HEK293 (cell line): ENCODE measurements at regions not wholly inside any gene's neighbourhood (a gene's known extent, or its start where the extent isn't known, plus 50 kb on each side); places are given as distances from the start of the nearest gene placed in this dataset.

Source experiments
- CTCF ChIA-PET: fragments of 350-600 bp; formaldehyde crosslinking; extraction: SDS; loops from one replicate; lab custom pipeline; 2021; ENCODE audit warnings: antibody characterized with exemption; lab: Yijun Ruan, JAX
- POLR2A ChIA-PET: fragments of 300-600 bp; formaldehyde crosslinking; extraction: SDS; loops from one replicate; lab custom pipeline; 2020; ENCODE audit warnings: antibody characterized with exemption, inconsistent platforms; lab: Yijun Ruan, JAX
- H3K27ac ChIP-seq: fragments of 200-500 bp; sonication (Bioruptor generic); 2 replicates; pipeline ENCODE4 v1.5.1; 2014; ENCODE audit warnings: low read depth, low read length, control low read depth, inconsistent platforms; ENCODE audit errors: extremely low read depth
- H3K36me3 ChIP-seq, 2 experiments: fragments of 200-500 bp in 1 of 2; sonication (Bioruptor generic) in 1 of 2; 1 replicate in 1 of 2; 2 replicates in 1 of 2; pipeline ENCODE4 v1.5.1; 2014 to 2017; ENCODE audit warnings: inconsistent platforms in 2 of 2, low read length in 2 of 2; ENCODE audit not compliant: control insufficient read depth in 2 of 2, insufficient read depth in 1 of 2
- H3K4me1 ChIP-seq: fragments of 200-500 bp; sonication (Bioruptor generic); 2 replicates; pipeline ENCODE4 v1.5.1; 2014; ENCODE audit warnings: mild to moderate bottlenecking, low read length, inconsistent platforms; ENCODE audit not compliant: control insufficient read depth, insufficient read depth
- H3K4me3 ChIP-seq: 2 replicates; pipeline ENCODE4 v1.5.1; 2011; ENCODE audit warnings: low read depth, mild to moderate bottlenecking, control low read depth, low read length, moderate library complexity
- H3K9me3 ChIP-seq: fragments of 200-500 bp; sonication (Bioruptor generic); 2 replicates; pipeline ENCODE4 v1.5.1; 2014; ENCODE audit warnings: low read depth, low read length, inconsistent platforms; ENCODE audit not compliant: control insufficient read depth, insufficient read depth
- KLF10 ChIP-seq: fragments of 450-650 bp; IDR thresholded peaks from 2 replicates; pipeline ENCODE4 v1.5.1; 2018; ENCODE audit warnings: missing biosample characterization, mild to moderate bottlenecking, missing genetic modification characterization
- OSR2 ChIP-seq: fragments of 450-650 bp; formaldehyde crosslinking; IDR thresholded peaks from 2 replicates; pipeline ENCODE4 v1.5.1; 2016; ENCODE audit warnings: missing biosample characterization, missing genetic modification characterization
- PRDM1 ChIP-seq: fragments of 450-650 bp; formaldehyde crosslinking; IDR thresholded peaks from 2 replicates; pipeline ENCODE4; 2016; ENCODE audit warnings: missing biosample characterization, missing genetic modification characterization
- SP3 ChIP-seq: fragments of 450-650 bp; formaldehyde crosslinking; IDR thresholded peaks from 2 replicates; pipeline ENCODE4 v1.5.1; 2016; ENCODE audit warnings: missing biosample characterization, missing genetic modification characterization
- ZFP3 ChIP-seq: fragments of 450-650 bp; formaldehyde crosslinking; IDR thresholded peaks from 2 replicates; pipeline ENCODE4 v1.5.1; 2016; ENCODE audit warnings: low read depth, missing biosample characterization, missing genetic modification characterization
- ZFP37 ChIP-seq: fragments of 450-650 bp; formaldehyde crosslinking; IDR thresholded peaks from 2 replicates; pipeline ENCODE4 v1.5.1; 2016; ENCODE audit warnings: missing biosample characterization, missing genetic modification characterization
- ZFP69B ChIP-seq: fragments of 450-650 bp; formaldehyde crosslinking; IDR thresholded peaks from 2 replicates; pipeline ENCODE4 v1.5.1; 2016; ENCODE audit warnings: missing biosample characterization, missing genetic modification characterization
- ZIC2 ChIP-seq: fragments of 450-650 bp; formaldehyde crosslinking; IDR thresholded peaks from 2 replicates; pipeline ENCODE4 v1.5.1; 2016; ENCODE audit warnings: missing biosample characterization, missing genetic modification characterization
- ZNF10 ChIP-seq: fragments of 450-650 bp; formaldehyde crosslinking; IDR thresholded peaks from 2 replicates; pipeline ENCODE4 v1.5.1; 2017; ENCODE audit warnings: missing biosample characterization, missing genetic modification characterization
- ZNF112 ChIP-seq: fragments of 450-650 bp; formaldehyde crosslinking; IDR thresholded peaks from 2 replicates; pipeline ENCODE4 v1.5.0; 2017; ENCODE audit warnings: missing biosample characterization, missing genetic modification characterization
- ZNF114 ChIP-seq: fragments of 450-650 bp; formaldehyde crosslinking; IDR thresholded peaks from 2 replicates; pipeline ENCODE4 v1.5.0; 2017; ENCODE audit warnings: missing biosample characterization, missing genetic modification characterization
- ZNF175 ChIP-seq: fragments of 450-650 bp; formaldehyde crosslinking; IDR thresholded peaks from 2 replicates; pipeline ENCODE4 v1.5.1; 2016; ENCODE audit warnings: missing biosample characterization, missing genetic modification characterization
- ZNF202 ChIP-seq: fragments of 450-650 bp; formaldehyde crosslinking; IDR thresholded peaks from 2 replicates; pipeline ENCODE4 v1.5.1; 2016; ENCODE audit warnings: missing biosample characterization, missing genetic modification characterization, borderline replicate concordance
- ZNF23 ChIP-seq: fragments of 450-650 bp; formaldehyde crosslinking; IDR thresholded peaks from 2 replicates; pipeline ENCODE4 v1.5.1; 2016; ENCODE audit warnings: missing biosample characterization, missing genetic modification characterization, borderline replicate concordance
- ZNF239 ChIP-seq: fragments of 450-650 bp; formaldehyde crosslinking; IDR thresholded peaks from 2 replicates; pipeline ENCODE4 v1.5.1; 2016; ENCODE audit warnings: missing biosample characterization, missing genetic modification characterization
- ZNF391 ChIP-seq: fragments of 450-650 bp; formaldehyde crosslinking; IDR thresholded peaks from 2 replicates; pipeline ENCODE4 v1.5.1; 2016; ENCODE audit warnings: low read depth, missing biosample characterization, missing genetic modification characterization, borderline replicate concordance
- ZNF529 ChIP-seq: fragments of 450-650 bp; formaldehyde crosslinking; IDR thresholded peaks from 2 replicates; pipeline ENCODE4 v1.5.1; 2017; ENCODE audit warnings: missing genetic modification characterization, missing biosample characterization; ENCODE audit not compliant: insufficient replicate concordance
- ZNF555 ChIP-seq: fragments of 450-650 bp; formaldehyde crosslinking; conservative IDR thresholded peaks from 2 replicates; pipeline ENCODE4 v1.5.1; 2017; ENCODE audit warnings: missing biosample characterization, mild to moderate bottlenecking, missing genetic modification characterization, inconsistent platforms
- ZNF571 ChIP-seq: fragments of 450-650 bp; formaldehyde crosslinking; IDR thresholded peaks from 2 replicates; pipeline ENCODE4 v1.5.0; 2017; ENCODE audit warnings: missing biosample characterization, missing genetic modification characterization
- ZNF670 ChIP-seq: fragments of 450-650 bp; formaldehyde crosslinking; IDR thresholded peaks from 2 replicates; pipeline ENCODE4 v1.5.1; 2016; ENCODE audit warnings: missing biosample characterization, missing genetic modification characterization, low read depth
- TF ChIP-seq, protein P1 (sequence below): fragments of 450-650 bp; formaldehyde crosslinking; IDR thresholded peaks from 2 replicates; pipeline ENCODE4 v1.5.1; 2016; ENCODE audit warnings: missing biosample characterization, missing genetic modification characterization, borderline replicate concordance
- TF ChIP-seq, protein P2 (sequence below): fragments of 450-650 bp; formaldehyde crosslinking; optimal IDR thresholded peaks from 2 replicates; pipeline ENCODE3; 2016; ENCODE audit warnings: missing biosample characterization, mild to moderate bottlenecking, missing genetic modification characterization
- TF ChIP-seq, protein P3 (sequence below): fragments of 450-650 bp; formaldehyde crosslinking; IDR thresholded peaks from 2 replicates; pipeline ENCODE4 v1.5.1; 2016; ENCODE audit warnings: missing biosample characterization, missing genetic modification characterization
- TF ChIP-seq, protein P4 (sequence below): fragments of 450-650 bp; formaldehyde crosslinking; IDR thresholded peaks from 2 replicates; pipeline ENCODE4 v1.5.1; 2017; ENCODE audit warnings: missing biosample characterization, missing genetic modification characterization

DNA sequence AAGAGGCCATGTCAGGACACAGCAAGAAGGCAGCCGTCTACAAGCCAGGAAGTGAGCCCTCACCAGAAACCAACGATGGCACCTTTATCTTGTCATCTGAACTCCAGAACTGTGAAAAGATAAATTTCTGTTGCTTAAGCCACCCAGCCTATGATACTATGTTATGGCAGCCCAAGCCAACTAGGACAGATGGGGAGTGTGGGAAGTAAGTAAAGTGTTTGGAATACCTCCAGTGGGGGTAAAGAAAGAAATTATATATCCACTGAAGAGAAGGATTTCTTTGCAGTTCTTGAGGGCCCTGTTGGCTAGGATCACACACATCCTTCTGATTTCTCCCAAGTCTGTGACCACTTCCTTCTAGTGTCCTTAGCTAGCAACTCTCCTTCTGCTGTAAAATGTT lies 384.4 kb downstream of the TNS3 start:
- CTCF ChIA-PET = no interaction called here
- H3K9me3 ChIP-seq = no peaks in the 10 kb centered on the region
- no peaks in the 10 kb centered on the region for H3K36me3 ChIP-seq
- no peak overlapping the region for H3K27ac ChIP-seq
- no peak overlapping the region for H3K4me3 ChIP-seq
- no peaks in the 10 kb centered on the region for H3K4me1 ChIP-seq
- no peak for TF ChIP-seq ZFP37 (tag by site-specific recombination)
- TF ChIP-seq ZNF670 (tag by site-specific recombination) = no peak
- TF ChIP-seq SP3 = no peak
- no peak for TF ChIP-seq ZNF23 (tag by site-specific recombination)
- no peak for TF ChIP-seq ZNF114
- TF ChIP-seq, protein P1, sequence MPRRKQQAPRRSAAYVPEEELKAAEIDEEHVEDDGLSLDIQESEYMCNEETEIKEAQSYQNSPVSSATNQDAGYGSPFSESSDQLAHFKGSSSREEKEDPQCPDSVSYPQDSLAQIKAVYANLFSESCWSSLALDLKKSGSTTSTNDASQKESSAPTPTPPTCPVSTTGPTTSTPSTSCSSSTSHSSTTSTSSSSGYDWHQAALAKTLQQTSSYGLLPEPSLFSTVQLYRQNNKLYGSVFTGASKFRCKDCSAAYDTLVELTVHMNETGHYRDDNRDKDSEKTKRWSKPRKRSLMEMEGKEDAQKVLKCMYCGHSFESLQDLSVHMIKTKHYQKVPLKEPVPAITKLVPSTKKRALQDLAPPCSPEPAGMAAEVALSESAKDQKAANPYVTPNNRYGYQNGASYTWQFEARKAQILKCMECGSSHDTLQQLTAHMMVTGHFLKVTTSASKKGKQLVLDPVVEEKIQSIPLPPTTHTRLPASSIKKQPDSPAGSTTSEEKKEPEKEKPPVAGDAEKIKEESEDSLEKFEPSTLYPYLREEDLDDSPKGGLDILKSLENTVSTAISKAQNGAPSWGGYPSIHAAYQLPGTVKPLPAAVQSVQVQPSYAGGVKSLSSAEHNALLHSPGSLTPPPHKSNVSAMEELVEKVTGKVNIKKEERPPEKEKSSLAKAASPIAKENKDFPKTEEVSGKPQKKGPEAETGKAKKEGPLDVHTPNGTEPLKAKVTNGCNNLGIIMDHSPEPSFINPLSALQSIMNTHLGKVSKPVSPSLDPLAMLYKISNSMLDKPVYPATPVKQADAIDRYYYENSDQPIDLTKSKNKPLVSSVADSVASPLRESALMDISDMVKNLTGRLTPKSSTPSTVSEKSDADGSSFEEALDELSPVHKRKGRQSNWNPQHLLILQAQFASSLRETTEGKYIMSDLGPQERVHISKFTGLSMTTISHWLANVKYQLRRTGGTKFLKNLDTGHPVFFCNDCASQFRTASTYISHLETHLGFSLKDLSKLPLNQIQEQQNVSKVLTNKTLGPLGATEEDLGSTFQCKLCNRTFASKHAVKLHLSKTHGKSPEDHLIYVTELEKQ (tag by site-specific recombination) = no peak
- TF ChIP-seq ZIC2 = no peak
- no peak for TF ChIP-seq PRDM1
- no peak for TF ChIP-seq ZNF10 (tag by site-specific recombination)
- no peak for TF ChIP-seq ZNF529 (tag by site-specific recombination)
- TF ChIP-seq ZNF571 (tag by site-specific recombination) = no peak
- TF ChIP-seq ZNF391 = no peak
- TF ChIP-seq ZNF239 (tag by site-specific recombination) = no peak
- TF ChIP-seq, protein P2, sequence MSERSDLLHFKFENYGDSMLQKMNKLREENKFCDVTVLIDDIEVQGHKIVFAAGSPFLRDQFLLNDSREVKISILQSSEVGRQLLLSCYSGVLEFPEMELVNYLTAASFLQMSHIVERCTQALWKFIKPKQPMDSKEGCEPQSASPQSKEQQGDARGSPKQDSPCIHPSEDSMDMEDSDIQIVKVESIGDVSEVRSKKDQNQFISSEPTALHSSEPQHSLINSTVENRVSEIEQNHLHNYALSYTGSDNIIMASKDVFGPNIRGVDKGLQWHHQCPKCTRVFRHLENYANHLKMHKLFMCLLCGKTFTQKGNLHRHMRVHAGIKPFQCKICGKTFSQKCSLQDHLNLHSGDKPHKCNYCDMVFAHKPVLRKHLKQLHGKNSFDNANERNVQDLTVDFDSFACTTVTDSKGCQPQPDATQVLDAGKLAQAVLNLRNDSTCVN = no peak
- no peak for TF ChIP-seq ZNF175 (tag by site-specific recombination)
- TF ChIP-seq, protein P3, sequence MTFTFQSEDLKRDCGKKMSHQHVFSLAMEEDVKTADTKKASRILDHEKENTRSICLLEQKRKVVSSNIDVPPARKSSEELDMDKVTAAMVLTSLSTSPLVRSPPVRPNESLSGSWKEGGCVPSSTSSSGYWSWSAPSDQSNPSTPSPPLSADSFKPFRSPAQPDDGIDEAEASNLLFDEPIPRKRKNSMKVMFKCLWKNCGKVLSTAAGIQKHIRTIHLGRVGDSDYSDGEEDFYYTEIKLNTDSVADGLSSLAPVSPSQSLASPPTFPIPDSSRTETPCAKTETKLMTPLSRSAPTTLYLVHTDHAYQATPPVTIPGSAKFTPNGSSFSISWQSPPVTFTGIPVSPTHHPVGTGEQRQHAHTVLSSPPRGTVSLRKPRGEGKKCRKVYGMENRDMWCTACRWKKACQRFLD (tag by site-specific recombination) = no peak
- TF ChIP-seq, protein P4, sequence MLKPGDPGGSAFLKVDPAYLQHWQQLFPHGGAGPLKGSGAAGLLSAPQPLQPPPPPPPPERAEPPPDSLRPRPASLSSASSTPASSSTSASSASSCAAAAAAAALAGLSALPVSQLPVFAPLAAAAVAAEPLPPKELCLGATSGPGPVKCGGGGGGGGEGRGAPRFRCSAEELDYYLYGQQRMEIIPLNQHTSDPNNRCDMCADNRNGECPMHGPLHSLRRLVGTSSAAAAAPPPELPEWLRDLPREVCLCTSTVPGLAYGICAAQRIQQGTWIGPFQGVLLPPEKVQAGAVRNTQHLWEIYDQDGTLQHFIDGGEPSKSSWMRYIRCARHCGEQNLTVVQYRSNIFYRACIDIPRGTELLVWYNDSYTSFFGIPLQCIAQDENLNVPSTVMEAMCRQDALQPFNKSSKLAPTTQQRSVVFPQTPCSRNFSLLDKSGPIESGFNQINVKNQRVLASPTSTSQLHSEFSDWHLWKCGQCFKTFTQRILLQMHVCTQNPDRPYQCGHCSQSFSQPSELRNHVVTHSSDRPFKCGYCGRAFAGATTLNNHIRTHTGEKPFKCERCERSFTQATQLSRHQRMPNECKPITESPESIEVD (tag by site-specific recombination) = no peak
- POLR2A ChIA-PET = no interaction called here

DNA sequence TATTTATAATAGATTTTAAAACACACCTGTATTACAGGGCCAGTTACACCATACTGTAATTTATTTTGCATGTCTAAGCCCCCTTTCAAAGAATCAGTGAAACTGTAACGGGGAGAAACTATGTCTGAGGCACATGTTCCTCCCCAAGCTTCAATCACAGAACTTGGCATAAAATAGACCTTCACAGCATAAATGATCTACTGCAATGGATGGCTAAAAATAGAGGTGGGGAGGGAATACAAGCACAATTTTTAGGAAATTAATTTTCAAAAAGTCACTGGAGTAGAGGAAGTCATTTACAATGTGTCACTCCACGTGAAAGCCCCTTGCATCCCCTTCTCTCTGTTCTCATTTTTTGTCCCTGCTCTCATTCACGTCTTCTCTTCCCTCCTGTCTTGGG lies 385.2 kb downstream of the TNS3 start:
- H3K9me3 ChIP-seq = no peaks in the 10 kb centered on the region
- POLR2A ChIA-PET = no interaction called here
- no peak overlapping the region for H3K27ac ChIP-seq
- H3K4me1 ChIP-seq = no peaks in the 10 kb centered on the region
- H3K4me3 ChIP-seq = no peak overlapping the region
- no peaks in the 10 kb centered on the region for H3K36me3 ChIP-seq
- CTCF ChIA-PET = no interaction called here
- TF ChIP-seq, protein P1 (tag by site-specific recombination) = no peak
- TF ChIP-seq ZFP69B (tag by site-specific recombination) (no peak), KLF10 (tag by site-specific recombination) (no peak), ZFP3 (tag by site-specific recombination) (no peak), OSR2 (tag by site-specific recombination) (no peak), ZNF202 (tag by site-specific recombination) (no peak), ZNF555 (tag by site-specific recombination) (no peak), ZNF112 (tag by site-specific recombination) (no peak)
